GM12892 (cell line): ENCODE measurements at regions not wholly inside any gene's neighbourhood (a gene's known extent, or its start where the extent isn't known, plus 50 kb on each side); places are given as distances from the start of the nearest gene placed in this dataset.
"Not testable (repeated sequence)": the region's sequence is repeated elsewhere in the genome, so short reads cannot be mapped to it uniquely, and the experiment has no call there.

ENCODE experiments used
- DNase-seq: peaks from one replicate; pipeline ENCODE4 v3.0.0; 2011; ENCODE audit not compliant: insufficient read length
- FAIRE-seq: peaks from 2 replicates; lab custom pipeline; 2011; peaks lifted over from hg19 to GRCh38; lab: Jason Lieb, UNC
- POLR2A ChIP-seq: IDR thresholded peaks from 2 replicates; pipeline ENCODE4 v1.6.1; 2011; ENCODE audit warnings: low read depth, low read length, control low read depth
- POLR2AphosphoS5 ChIP-seq: IDR thresholded peaks from 2 replicates; pipeline ENCODE4 v1.6.1; 2011; ENCODE audit warnings: low read depth, low read length, control low read depth
- TAF1 ChIP-seq: IDR thresholded peaks from 2 replicates; pipeline ENCODE4 v1.6.1; 2011; ENCODE audit warnings: low read depth, mild to moderate bottlenecking, control low read depth, low read length, borderline replicate concordance

GRCh38 chr22:27251563-27251962 lies 550.0 kb downstream of the MN1 start:
- FAIRE-seq (no peak), DNase-seq (no peak)
- TF ChIP-seq TAF1 (no peak), POLR2AphosphoS5 (no peak), POLR2A (no peak)

GRCh38 chr22:27252282-27253049 lies 549.1 kb downstream of the MN1 start:
- FAIRE-seq (no peak), DNase-seq (no peak)
- TF ChIP-seq TAF1 = no peak
- no peak for TF ChIP-seq POLR2AphosphoS5
- no peak for TF ChIP-seq POLR2A

- TF ChIP-seq POLR2AphosphoS5 (no peak), TAF1 (no peak), POLR2A (no peak)
- FAIRE-seq (no peak), DNase-seq (no peak)
Observed at GRCh38 chr22:27253108-27253902, 548.3 kb downstream of the MN1 start.

- DNase-seq, FAIRE-seq: not testable (repeated sequence)
Observed at GRCh38 chr22:27254063-27254462, 547.5 kb downstream of the MN1 start.

- TF ChIP-seq TAF1 = no peak
- no peak for TF ChIP-seq POLR2AphosphoS5
- TF ChIP-seq POLR2A = no peak
- DNase-seq = no peak
- no peak for FAIRE-seq
Observed at GRCh38 chr22:27255580-27255979, 546.0 kb downstream of the MN1 start.

- DNase-seq = no peak
- no peak for FAIRE-seq
- TF ChIP-seq POLR2A (no peak), TAF1 (no peak), POLR2AphosphoS5 (no peak)
Observed at GRCh38 chr22:27257987-27258386, 543.6 kb downstream of the MN1 start.

GRCh38 chr22:27258616-27259172 lies 542.9 kb downstream of the MN1 start:
- DNase-seq = no peak
- FAIRE-seq = no peak
- TF ChIP-seq POLR2A = no peak
- no peak for TF ChIP-seq POLR2AphosphoS5
- no peak for TF ChIP-seq TAF1

GRCh38 chr22:27259433-27259832 lies 542.1 kb downstream of the MN1 start:
- FAIRE-seq = no peak
- TF ChIP-seq POLR2AphosphoS5 (no peak), POLR2A (no peak), TAF1 (no peak)
- no peak for DNase-seq

GRCh38 chr22:27260087-27260698 lies 541.4 kb downstream of the MN1 start:
- FAIRE-seq (no peak), DNase-seq (no peak)
- TF ChIP-seq POLR2AphosphoS5 (no peak), TAF1 (no peak), POLR2A (no peak)

GRCh38 chr22:27262361-27262760 lies 539.2 kb downstream of the MN1 start:
- TF ChIP-seq POLR2AphosphoS5 (no peak), POLR2A (no peak), TAF1 (no peak)
- DNase-seq (no peak), FAIRE-seq (no peak)

- FAIRE-seq = no peak
- no peak for TF ChIP-seq POLR2A
- no peak for DNase-seq
Observed at GRCh38 chr22:27264184-27264583, 537.4 kb downstream of the MN1 start.
